ENCODE measurements at regions not wholly inside any gene's neighbourhood (a gene's known extent, or its start where the extent isn't known, plus 50 kb on each side); places are given as distances from the start of the nearest gene placed in this dataset.

- Mint-ChIP-seq H3K9me3 (no peaks in the 10 kb centered on the region), H3K27me3 (no peaks in the 10 kb centered on the region), H3K27ac (no peak overlapping the region), H3K4me3 (no peak overlapping the region), H3K4me1 (no peaks in the 10 kb centered on the region), H3K36me3 (no peaks in the 10 kb centered on the region)
Measured at GRCh38 chr17:70603226-70603625, 433.9 kb downstream of the KCNJ2 start.

GRCh38 chr17:70604854-70605253 lies 435.5 kb downstream of the KCNJ2 start:
- no peaks in the 10 kb centered on the region for H3K36me3 Mint-ChIP-seq
- no peaks in the 10 kb centered on the region for H3K4me1 Mint-ChIP-seq
- H3K27ac Mint-ChIP-seq: no peak overlapping the region
- no peak overlapping the region for H3K4me3 Mint-ChIP-seq
- H3K27me3 Mint-ChIP-seq: no peaks in the 10 kb centered on the region
- no peaks in the 10 kb centered on the region for H3K9me3 Mint-ChIP-seq

GRCh38 chr17:70606086-70606485 lies 436.8 kb downstream of the KCNJ2 start:
- no peaks in the 10 kb centered on the region for H3K4me1 Mint-ChIP-seq
- no peak overlapping the region for H3K4me3 Mint-ChIP-seq
- H3K27me3 Mint-ChIP-seq: no peaks in the 10 kb centered on the region
- H3K36me3 Mint-ChIP-seq: no peaks in the 10 kb centered on the region
- no peak overlapping the region for H3K27ac Mint-ChIP-seq
- no peaks in the 10 kb centered on the region for H3K9me3 Mint-ChIP-seq

GRCh38 chr17:70608193-70608592 lies 438.9 kb downstream of the KCNJ2 start:
- Mint-ChIP-seq H3K4me1 (no peaks in the 10 kb centered on the region), H3K9me3 (no peaks in the 10 kb centered on the region), H3K36me3 (no peaks in the 10 kb centered on the region), H3K4me3 (no peak overlapping the region), H3K27ac (peak overlapping the region in 1 of 3 donors; percentile 1), H3K27me3 (no peaks in the 10 kb centered on the region)

- H3K4me1 Mint-ChIP-seq: no peaks in the 10 kb centered on the region
Measured at GRCh38 chr17:70608957-70609356, 439.6 kb downstream of the KCNJ2 start.

GRCh38 chr17:70609566-70609965 lies 440.2 kb downstream of the KCNJ2 start:
- no peak overlapping the region for H3K27ac Mint-ChIP-seq
- H3K27me3 Mint-ChIP-seq: no peaks in the 10 kb centered on the region
- H3K9me3 Mint-ChIP-seq: no peaks in the 10 kb centered on the region
- H3K4me1 Mint-ChIP-seq: no peaks in the 10 kb centered on the region
- H3K36me3 Mint-ChIP-seq: no peaks in the 10 kb centered on the region
- H3K4me3 Mint-ChIP-seq: no peak overlapping the region

More at GRCh38 chr17:70608957-70609356, 439.6 kb downstream of the KCNJ2 start:
- no peaks in the 10 kb centered on the region for H3K9me3 Mint-ChIP-seq
- H3K4me3 Mint-ChIP-seq: no peak overlapping the region
- no peaks in the 10 kb centered on the region for H3K36me3 Mint-ChIP-seq
- H3K27ac Mint-ChIP-seq: no peak overlapping the region
- no peaks in the 10 kb centered on the region for H3K27me3 Mint-ChIP-seq

GRCh38 chr17:70610161-70610560 lies 440.8 kb downstream of the KCNJ2 start:
- Mint-ChIP-seq H3K9me3 (no peaks in the 10 kb centered on the region), H3K4me3 (no peak overlapping the region), H3K27me3 (no peaks in the 10 kb centered on the region), H3K27ac (peak overlapping the region in 1 of 3 donors; percentile 63), H3K36me3 (no peaks in the 10 kb centered on the region), H3K4me1 (no peaks in the 10 kb centered on the region)

GRCh38 chr17:70613681-70614080 lies 444.3 kb downstream of the KCNJ2 start:
- no peak overlapping the region for H3K4me3 Mint-ChIP-seq
- no peaks in the 10 kb centered on the region for H3K36me3 Mint-ChIP-seq
- H3K27ac Mint-ChIP-seq: no peak overlapping the region
- H3K9me3 Mint-ChIP-seq: peaks cover 0 to 1% (median 0%) of the 10 kb centered on the region in 3 donors
- H3K4me1 Mint-ChIP-seq: no peaks in the 10 kb centered on the region
- H3K27me3 Mint-ChIP-seq: no peaks in the 10 kb centered on the region

GRCh38 chr17:70615831-70616230 lies 446.5 kb downstream of the KCNJ2 start:
- peaks cover 0 to 1% (median 0%) of the 10 kb centered on the region in 3 donors for H3K9me3 Mint-ChIP-seq
- H3K27ac Mint-ChIP-seq: no peak overlapping the region
- no peaks in the 10 kb centered on the region for H3K36me3 Mint-ChIP-seq
- H3K27me3 Mint-ChIP-seq: no peaks in the 10 kb centered on the region
- no peak overlapping the region for H3K4me3 Mint-ChIP-seq
- no peaks in the 10 kb centered on the region for H3K4me1 Mint-ChIP-seq

- Mint-ChIP-seq H3K4me3 (no peak overlapping the region), H3K36me3 (no peaks in the 10 kb centered on the region), H3K4me1 (no peaks in the 10 kb centered on the region), H3K27me3 (no peaks in the 10 kb centered on the region), H3K9me3 (peaks cover 0 to 1% (median 0%) of the 10 kb centered on the region in 3 donors), H3K27ac (no peak overlapping the region)
Measured at GRCh38 chr17:70618641-70619040, 449.3 kb downstream of the KCNJ2 start.

GRCh38 chr17:70621566-70621965 lies 452.2 kb downstream of the KCNJ2 start:
- Mint-ChIP-seq H3K4me1 (no peaks in the 10 kb centered on the region), H3K27me3 (no peaks in the 10 kb centered on the region), H3K9me3 (peaks cover 0 to 2% (median 1%) of the 10 kb centered on the region in 3 donors), H3K36me3 (no peaks in the 10 kb centered on the region), H3K4me3 (no peak overlapping the region), H3K27ac (no peak overlapping the region)

- H3K27me3 Mint-ChIP-seq: no peaks in the 10 kb centered on the region
- no peaks in the 10 kb centered on the region for H3K36me3 Mint-ChIP-seq
- peaks cover 0 to 2% (median 0%) of the 10 kb centered on the region in 3 donors for H3K9me3 Mint-ChIP-seq
- H3K4me1 Mint-ChIP-seq: no peaks in the 10 kb centered on the region
- no peak overlapping the region for H3K27ac Mint-ChIP-seq
- peak overlapping the region in 1 of 4 donors; percentile 33 for H3K4me3 Mint-ChIP-seq
Measured at GRCh38 chr17:70622368-70623260, 453.3 kb downstream of the KCNJ2 start.

GRCh38 chr17:70624211-70624610 lies 454.9 kb downstream of the KCNJ2 start:
- Mint-ChIP-seq H3K27me3 (no peaks in the 10 kb centered on the region), H3K4me1 (no peaks in the 10 kb centered on the region), H3K4me3 (no peak overlapping the region), H3K9me3 (peaks cover 0 to 2% (median 0%) of the 10 kb centered on the region in 3 donors), H3K27ac (no peak overlapping the region), H3K36me3 (no peaks in the 10 kb centered on the region)

GRCh38 chr17:70629902-70630301 lies 460.6 kb downstream of the KCNJ2 start:
- no peaks in the 10 kb centered on the region for H3K36me3 Mint-ChIP-seq
- peaks cover 0 to 2% (median 0%) of the 10 kb centered on the region in 3 donors for H3K4me1 Mint-ChIP-seq
- peaks cover 0 to 2% (median 0%) of the 10 kb centered on the region in 3 donors for H3K9me3 Mint-ChIP-seq

GRCh38 chr17:70636517-70637133 lies 467.3 kb downstream of the KCNJ2 start:
- Mint-ChIP-seq H3K27ac (no peak overlapping the region), H3K4me3 (no peak overlapping the region), H3K4me1 (no peaks in the 10 kb centered on the region), H3K27me3 (no peaks in the 10 kb centered on the region), H3K9me3 (no peaks in the 10 kb centered on the region), H3K36me3 (no peaks in the 10 kb centered on the region)

More at GRCh38 chr17:70629902-70630301, 460.6 kb downstream of the KCNJ2 start:
- H3K27ac Mint-ChIP-seq: no peak overlapping the region
- no peaks in the 10 kb centered on the region for H3K27me3 Mint-ChIP-seq
- no peak overlapping the region for H3K4me3 Mint-ChIP-seq

Measured in IgD-negative memory B cell (primary cell).